ENCODE measurements at regions not wholly inside any gene's neighbourhood (a gene's known extent, or its start where the extent isn't known, plus 50 kb on each side); places are given as distances from the start of the nearest gene placed in this dataset.

- TF ChIP-seq REST (IDR thresholded peaks at IDR 0.05; ENCODE audit: low read depth) (no peak), FOSL1 (IDR thresholded peaks at IDR 0.05; ENCODE audit: low read depth) (no peak), ZNF274 (IDR thresholded peaks at IDR 0.05; ENCODE audit: low read depth, low read length) (no peak), EZH2phosphoT487 (IDR thresholded peaks at IDR 0.05; ENCODE audit: borderline replicate concordance) (no peak), ELF1 (IDR thresholded peaks at IDR 0.05; ENCODE audit: borderline replicate concordance, low read depth) (no peak), SIN3A (IDR thresholded peaks at IDR 0.05; ENCODE audit: low read depth) (no peak), ATF3 (IDR thresholded peaks at IDR 0.05) (no peak), CBX3 (IDR thresholded peaks at IDR 0.05; ENCODE audit: low read depth) (no peak)
Observed at GRCh38 chr10:42380926-42381547, 257.3 kb downstream of the ZNF33B start (continued).

GRCh38 chr10:42367532-42368230 lies 270.7 kb downstream of the ZNF33B start:
- no peak overlapping the region for H2AFZ ChIP-seq (ENCODE audit: low read depth, low read length, poor library complexity, severe bottlenecking)
- H3K9me3 ChIP-seq (ENCODE audit: control insufficient read depth in 1 of 2, insufficient read depth in 1 of 2, low read depth in 1 of 2, low read length in 2 of 2) = peaks cover 3 to 6% of the 10 kb centered on the region in 2 experiments; a peak in 2 of 4 replicates
- H3K4me1 ChIP-seq (ENCODE audit: control insufficient read depth in 1 of 2, insufficient read depth in 2 of 2, low read length in 2 of 2) = no peaks in the 10 kb centered on the region
- ATAC-seq (no peak), DNase-seq (ENCODE audit: low read depth, low spot score) (no peak)
- ChIA-PET POLR2A (no interaction called here), CTCF (no interaction called here), RAD21 (ENCODE audit: low non-redundant PET in 1 of 2, low total read pairs in 2 of 2, uncharacterized antibody in 2 of 2, unreplicated experiment in 2 of 2) (no interaction called here)
- no peaks in the 10 kb centered on the region for H3K9me2 ChIP-seq (ENCODE audit: insufficient read depth)
- H3K36me3 ChIP-seq (ENCODE audit: control insufficient read depth in 1 of 2, insufficient read depth in 2 of 2, low read length in 2 of 2) = no peaks in the 10 kb centered on the region
- intact Hi-C loops (cut with micrococcal nuclease) = no loop called here
- H3K27me3 ChIP-seq (ENCODE audit: insufficient read depth, low read length) = no peaks in the 10 kb centered on the region
- H3K4me3 ChIP-seq (replicated peaks in 1 of 2; ENCODE audit: low read depth in 1 of 2, low read length in 2 of 2) = no peak overlapping the region
- no TSS peak for BruUV-seq (replicated peaks)
- no peaks in the 10 kb centered on the region for H4K20me1 ChIP-seq (ENCODE audit: insufficient read depth)
- H3K79me2 ChIP-seq (ENCODE audit: insufficient read depth, low read length) = no peaks in the 10 kb centered on the region
- no peak overlapping the region for H3K27ac ChIP-seq (ENCODE audit: low read depth, low read length)
- H3K4me2 ChIP-seq (ENCODE audit: low read length) = no peak overlapping the region
- H3K9ac ChIP-seq (ENCODE audit: low read length) = no peak overlapping the region
- TF ChIP-seq ZFX (IDR thresholded peaks at IDR 0.05) = no peak
- TF ChIP-seq SP1 (IDR thresholded peaks at IDR 0.05; ENCODE audit: low read depth) = no peak
- TF ChIP-seq ATF3 (IDR thresholded peaks at IDR 0.05) = no peak
- TF ChIP-seq FOSL1 (IDR thresholded peaks at IDR 0.05; ENCODE audit: low read depth) = no peak
- no peak for TF ChIP-seq ZNF274 (IDR thresholded peaks at IDR 0.05; ENCODE audit: low read depth, low read length)
- TF ChIP-seq CTCF (IDR thresholded peaks at IDR 0.05 in 2 of 3, conservative IDR thresholded peaks at IDR 0.05 in 1 of 3; ENCODE audit: borderline replicate concordance in 1 of 3, insufficient read depth in 1 of 3, low read depth in 2 of 3, low read length in 2 of 3) = no peak
- TF ChIP-seq YY1 (IDR thresholded peaks at IDR 0.05; ENCODE audit: extremely low read depth, insufficient replicate concordance, low read depth, low read length) = no peak
- TF ChIP-seq SRF (IDR thresholded peaks at IDR 0.05; ENCODE audit: low read depth) = no peak
- no peak for TF ChIP-seq ZBTB33 (IDR thresholded peaks at IDR 0.05; ENCODE audit: extremely low read depth, insufficient replicate concordance, low read length)
- TF ChIP-seq EZH2phosphoT487 (IDR thresholded peaks at IDR 0.05; ENCODE audit: borderline replicate concordance) = no peak
- no peak for TF ChIP-seq EGR1 (IDR thresholded peaks at IDR 0.05; ENCODE audit: low read depth)
